Dermis microvascular lymphatic vessel endothelial cell (primary cell): ENCODE measurements at regions not wholly inside any gene's neighbourhood (a gene's known extent, or its start where the extent isn't known, plus 50 kb on each side); places are given as distances from the start of the nearest gene placed in this dataset.

Experiments
- DNase-seq, 2 donors: peaks; one replicate each; pipeline versions ENCODE4 v3.0.0 to v3.0.0-alpha.2; 2010; ENCODE audit warnings: low read depth in 2 of 2

- no peak for DNase-seq
These were observed 2387.0 kb downstream of the MAT2B start for GRCh38 chr5:165892383-165892782.

GRCh38 chr5:165894916-165895315 is 2389.5 kb downstream of the MAT2B start:
- no peak for DNase-seq

- DNase-seq: no peak
These were observed 2387.6 kb upstream of the WWC1 start for GRCh38 chr5:165903835-165904234.

DNA sequence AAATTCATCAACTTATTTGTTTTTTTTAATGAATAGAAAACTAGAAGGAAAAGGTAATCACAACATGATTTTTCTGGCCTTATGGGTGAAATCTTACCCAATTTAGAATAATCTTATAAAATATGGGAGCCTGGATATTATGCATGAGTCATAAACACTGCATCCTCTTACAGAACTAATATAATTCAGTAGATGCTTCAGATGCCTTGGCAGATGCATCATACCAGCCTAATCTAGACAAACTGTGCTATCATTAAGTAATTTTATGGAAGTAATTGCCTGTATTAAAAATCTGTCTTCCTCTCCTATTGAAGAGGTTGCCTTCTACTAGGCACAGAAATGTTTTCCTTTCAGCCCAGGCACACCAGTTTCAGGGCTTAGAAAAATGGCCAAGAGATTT is 2384.6 kb upstream of the WWC1 start:
- no peak for DNase-seq

DNA sequence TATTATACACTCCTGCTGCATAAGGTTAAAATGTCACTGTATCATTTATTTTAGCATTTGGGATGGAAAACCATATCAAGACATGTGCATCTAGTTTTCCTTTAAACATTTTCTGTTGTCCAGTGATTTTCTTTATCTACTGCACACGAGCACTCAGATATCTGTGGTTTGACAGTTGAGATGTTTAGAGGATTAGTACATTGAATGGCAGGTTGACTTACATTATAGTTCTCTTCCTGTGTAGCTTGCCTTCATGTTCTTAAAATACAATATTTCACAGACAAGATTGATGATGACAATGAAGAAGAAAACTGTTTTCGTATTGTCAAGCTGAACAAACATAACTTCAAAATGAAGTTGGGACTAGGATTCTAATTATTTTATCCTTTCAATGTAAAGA is 2378.4 kb upstream of the WWC1 start:
- no peak for DNase-seq

GRCh38 chr5:165914456-165914855 is 2377.0 kb upstream of the WWC1 start:
- no peak for DNase-seq

DNA sequence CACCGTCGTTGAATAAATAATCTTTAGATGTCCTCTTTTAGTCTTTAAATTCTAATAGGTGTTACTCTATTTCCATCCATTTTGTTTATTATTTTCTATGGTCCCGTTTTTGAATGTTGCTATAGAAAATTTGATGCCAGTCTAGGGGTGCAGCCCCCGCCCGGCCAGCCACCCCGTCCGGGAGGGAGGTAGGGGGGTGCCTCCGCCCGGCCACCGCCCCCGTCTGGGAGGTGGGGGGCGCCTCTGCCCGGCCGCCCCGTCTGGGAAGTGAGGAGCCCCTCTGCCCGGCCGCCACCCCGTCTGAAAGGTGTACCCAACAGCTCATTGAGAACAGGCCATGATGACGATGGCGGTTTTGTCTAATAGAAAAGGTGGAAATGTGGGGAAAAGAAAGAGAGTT is 2372.2 kb upstream of the WWC1 start:
- no peak for DNase-seq

- DNase-seq: no peak
These were observed 2370.8 kb upstream of the WWC1 start for GRCh38 chr5:165920655-165921054.

- DNase-seq: no peak
These were observed 2362.5 kb upstream of the WWC1 start for GRCh38 chr5:165928971-165929370.

DNA sequence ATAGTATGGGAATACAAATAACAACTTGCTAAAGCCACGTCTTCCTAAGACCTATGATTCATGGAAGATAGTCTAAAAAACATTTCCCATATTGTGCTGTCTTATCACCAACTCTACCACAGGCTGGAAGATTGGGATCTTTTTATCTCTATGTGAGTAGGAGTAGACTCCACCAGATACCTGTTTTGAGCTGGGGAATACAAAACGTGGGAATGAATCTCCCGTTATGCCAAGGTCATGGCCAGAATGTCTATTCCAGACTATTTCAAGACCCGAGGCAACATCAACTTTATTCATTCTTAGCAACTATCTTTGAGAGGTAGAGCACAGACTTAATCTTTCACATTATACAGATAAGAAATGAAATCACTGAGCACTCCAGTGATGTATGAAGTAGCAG is 2350.9 kb upstream of the WWC1 start:
- no peak for DNase-seq

DNA sequence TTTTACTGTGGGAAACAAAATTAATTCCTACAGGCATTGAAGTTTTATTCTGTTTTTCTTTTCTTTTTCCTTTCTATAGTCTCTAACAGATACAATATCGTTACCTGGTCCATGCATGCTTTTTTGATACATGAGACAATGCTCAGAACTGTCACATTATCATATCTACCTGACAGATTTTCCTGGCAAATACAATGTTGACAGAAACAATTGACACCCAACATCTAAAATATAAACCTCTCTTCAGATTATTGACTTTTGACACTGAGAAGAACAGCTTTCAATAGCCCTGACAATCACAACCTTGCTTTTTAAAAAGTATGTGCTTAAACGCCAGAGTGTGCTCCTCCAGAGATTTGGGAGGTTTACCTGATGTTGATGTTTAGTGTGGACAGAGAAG is 2334.6 kb upstream of the WWC1 start:
- no peak for DNase-seq

- DNase-seq: no peak
These were observed 2309.8 kb upstream of the WWC1 start for GRCh38 chr5:165981671-165982070.

DNA sequence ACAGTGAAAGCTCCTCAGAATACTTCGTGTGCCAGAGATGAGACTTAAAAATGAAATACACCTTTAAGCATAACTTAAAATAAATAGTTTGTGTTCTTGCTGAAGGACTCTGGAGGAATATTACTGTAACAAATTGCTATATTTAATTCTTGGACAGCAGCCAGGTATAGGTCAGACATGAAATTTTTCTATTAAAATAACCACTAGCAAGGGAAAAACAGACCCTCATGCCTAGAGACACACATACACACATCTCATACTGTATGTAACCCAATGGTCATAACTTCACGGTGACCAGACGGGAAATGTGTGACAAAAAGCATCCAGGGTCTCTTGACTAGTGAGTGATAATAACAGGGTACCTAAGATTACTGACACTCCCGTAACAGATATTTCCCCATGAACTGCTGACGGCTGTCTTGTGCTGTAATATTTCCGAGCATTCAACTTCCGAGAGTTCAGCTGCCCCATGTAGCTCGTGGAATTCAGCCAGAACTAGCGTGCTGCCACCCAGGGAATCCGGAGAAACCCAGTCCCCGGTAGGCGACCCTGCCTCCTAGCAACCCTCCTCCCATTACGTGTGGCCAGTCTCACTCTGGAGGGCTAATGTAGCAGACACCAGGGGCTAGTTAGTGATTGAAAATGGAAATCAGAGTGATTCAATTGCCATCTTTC is 2295.1 kb upstream of the WWC1 start:
- DNase-seq: no peak

GRCh38 chr5:165999693-166000320 is 2291.6 kb upstream of the WWC1 start:
- no peak for DNase-seq

DNA sequence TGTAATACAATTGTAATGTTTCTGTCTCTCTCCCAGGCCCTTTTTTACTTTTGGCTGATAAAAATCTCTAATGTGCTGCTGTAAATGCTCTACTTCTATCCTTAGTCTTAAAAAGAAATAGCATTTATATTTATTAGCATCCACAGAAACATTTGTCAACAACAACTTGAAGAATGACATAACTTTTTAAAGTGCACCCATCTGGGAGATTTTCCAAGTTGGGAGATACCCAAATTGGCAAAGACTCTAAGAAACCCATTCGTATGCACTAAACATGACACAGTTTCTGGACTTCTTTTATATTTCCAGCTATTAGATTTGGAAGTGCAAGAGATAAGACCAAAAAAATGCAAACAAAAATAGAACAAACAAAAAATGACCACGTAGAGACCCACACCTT is 2287.4 kb upstream of the WWC1 start:
- DNase-seq: no peak

GRCh38 chr5:166013415-166013814 is 2278.0 kb upstream of the WWC1 start:
- no peak for DNase-seq

DNA sequence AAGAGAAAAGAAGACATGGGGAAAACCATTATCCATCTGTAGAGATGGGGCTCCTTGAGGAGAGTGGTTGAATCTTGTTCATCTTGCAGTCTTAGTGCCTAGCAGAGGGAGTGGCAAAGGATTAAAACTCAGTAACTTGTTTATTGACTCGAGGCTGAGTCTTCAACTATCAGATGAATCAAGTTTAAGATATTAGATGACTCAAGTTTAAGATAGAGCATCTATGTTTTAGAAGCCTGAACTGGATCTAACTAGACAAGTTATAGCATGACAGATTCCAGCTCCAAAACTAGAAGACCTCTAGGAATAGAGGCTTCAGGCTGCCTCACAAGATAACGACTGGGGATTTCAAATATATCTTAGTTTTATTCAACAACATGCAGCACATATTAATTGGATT is 2277.2 kb upstream of the WWC1 start:
- DNase-seq: no peak

GRCh38 chr5:166018716-166019115 is 2272.7 kb upstream of the WWC1 start:
- no peak for DNase-seq

DNA sequence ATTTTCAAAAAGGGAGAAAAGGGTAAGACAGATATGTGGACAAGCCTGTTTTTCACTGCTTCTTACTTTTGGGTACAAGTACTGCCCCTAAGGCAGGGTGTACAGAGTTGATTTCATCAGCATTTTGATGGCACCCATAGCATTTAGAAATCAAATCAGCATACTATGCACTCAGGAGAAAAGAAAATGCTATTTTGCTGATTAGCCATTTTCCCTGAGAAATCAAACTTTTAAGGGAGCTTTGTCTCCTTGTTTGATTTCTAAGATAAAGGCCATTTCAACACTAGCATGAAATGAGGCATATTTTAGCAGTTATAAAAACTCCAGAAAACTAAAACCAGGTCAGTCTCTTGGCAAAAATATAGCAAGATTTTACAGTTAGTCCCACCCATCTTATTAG is 2269.4 kb upstream of the WWC1 start:
- no peak for DNase-seq

- no peak for DNase-seq
These were observed 2266.5 kb upstream of the WWC1 start for GRCh38 chr5:166024970-166025369.

- DNase-seq: no peak
These were observed 2263.9 kb upstream of the WWC1 start for GRCh38 chr5:166027582-166027981.

DNA sequence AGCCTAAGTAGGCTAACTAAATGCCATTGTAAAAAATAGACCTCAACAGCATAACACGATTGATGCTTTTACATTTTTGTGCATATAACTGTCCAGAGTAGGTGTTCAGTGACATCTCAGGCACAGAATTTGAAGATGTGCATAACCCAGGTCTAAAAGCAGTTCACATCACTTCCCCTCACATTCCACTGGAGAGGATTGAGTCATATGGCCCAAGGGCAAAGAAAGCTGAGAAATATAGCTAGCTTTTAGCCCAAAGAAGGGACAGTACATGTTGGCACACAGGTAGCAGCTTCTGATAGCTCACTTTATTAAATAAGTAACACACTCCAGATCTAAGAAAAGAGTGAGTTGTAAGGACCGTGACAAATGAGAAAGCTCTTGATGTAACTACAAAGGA is 2259.5 kb upstream of the WWC1 start:
- DNase-seq: no peak

DNA sequence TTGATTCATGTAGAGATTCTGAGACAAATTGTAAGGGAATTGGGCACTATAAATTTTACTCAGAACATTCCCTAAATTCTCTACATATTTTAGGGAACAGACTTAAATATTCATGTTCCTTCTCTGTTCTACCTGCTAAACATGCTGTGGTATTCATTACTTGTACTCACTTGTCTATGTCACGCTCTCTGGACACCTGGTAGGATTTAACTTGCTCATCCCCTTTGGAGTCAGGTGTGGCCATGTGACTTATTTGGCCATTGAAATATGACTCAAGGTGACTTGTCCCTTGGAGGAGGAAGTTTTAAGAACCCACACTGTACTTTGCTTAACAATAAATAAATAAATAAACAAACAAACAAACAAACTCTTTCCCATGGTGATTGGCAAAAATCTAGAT is 2258.8 kb upstream of the WWC1 start:
- DNase-seq: no peak

DNA sequence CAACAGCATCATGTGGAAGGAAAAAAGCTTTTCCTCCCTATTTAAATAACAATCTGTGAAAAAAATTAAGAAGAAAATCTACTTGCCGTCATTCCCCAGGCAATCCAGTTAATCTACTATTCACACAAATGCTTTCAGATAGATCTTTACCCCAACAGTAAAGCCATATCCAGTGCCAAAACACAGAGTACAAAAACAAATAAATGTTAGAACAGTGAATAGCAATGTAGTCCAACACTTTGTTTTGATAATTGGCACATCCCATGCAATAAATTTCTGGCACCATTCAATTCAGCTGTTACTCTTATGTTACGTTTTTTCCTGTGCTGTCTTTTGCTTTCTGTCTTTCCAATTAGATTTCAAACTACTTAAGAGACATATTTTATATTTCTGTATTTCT is 2245.5 kb upstream of the WWC1 start:
- DNase-seq: no peak
